Stomach (tissue), 8 donors: ENCODE measurements at regions not wholly inside any gene's neighbourhood (a gene's known extent, or its start where the extent isn't known, plus 50 kb on each side); places are given as distances from the start of the nearest gene placed in this dataset.
"Not testable (repeated sequence)": the region's sequence is repeated elsewhere in the genome, so short reads cannot be mapped to it uniquely, and the experiment has no call there.

Source experiments
- DNase-seq, 2 donors: peaks; one replicate each; pipeline versions ENCODE4 v3.0.0 to v3.0.0-alpha.2; 2013 to 2019
- H3K27ac ChIP-seq, 5 donors: fragments of 200-600 bp in 4 of 5; sonication (generic) in 4 of 5; one replicate each; pipeline ENCODE4 v1.5.1; 2013 to 2019; ENCODE audit warnings: mild to moderate bottlenecking in 1 of 5, moderate library complexity in 1 of 5
- H3K27me3 ChIP-seq, 3 donors: fragments of 200-600 bp; sonication (generic); one replicate each; pipeline ENCODE4 v1.5.1; 2017 to 2019; ENCODE audit warnings: mixed run types in 1 of 3
- H3K36me3 ChIP-seq, 4 donors: fragments of 200-600 bp; sonication (generic); 1 replicate in 3 of 4; 2 replicates in 1 of 4; pipeline ENCODE4 v1.5.1; 2016 to 2019
- H3K4me1 ChIP-seq, 4 donors: fragments of 200-600 bp; sonication (generic); one replicate each; pipeline ENCODE4 v1.5.1; 2016 to 2019
- H3K4me3 ChIP-seq, 4 donors: fragments of 200-600 bp; sonication (generic) in 3 of 4; one replicate each; pipeline ENCODE4 v1.5.1; 2016 to 2019; ENCODE audit warnings: mild to moderate bottlenecking in 1 of 4
- H3K9me3 ChIP-seq, 4 donors: fragments of 200-600 bp; sonication (generic); one replicate each; pipeline ENCODE4 v1.5.1; 2016 to 2019
- CTCF ChIP-seq, 7 experiments: fragments of 450-650 bp in 4 of 7; fragments of 200-600 bp in 3 of 7; sonication (generic) in 3 of 7; IDR thresholded peaks; one replicate each; pipeline ENCODE4 v1.5.1; 2016 to 2019; ENCODE audit warnings: antibody characterized with exemption in 7 of 7, control low read depth in 2 of 7, mild to moderate bottlenecking in 1 of 7
- EP300 ChIP-seq: sonication (generic); formaldehyde crosslinking; IDR thresholded peaks from one replicate; pipeline ENCODE4 v1.6.1; 2017; ENCODE audit warnings: antibody characterized with exemption
- POLR2A ChIP-seq, 4 donors: fragments of 450-650 bp; IDR thresholded peaks; one replicate each; pipeline ENCODE4 v1.6.1; 2016; ENCODE audit warnings: antibody characterized with exemption in 4 of 4, control low read depth in 2 of 4, mild to moderate bottlenecking in 1 of 4, moderate library complexity in 1 of 4
- POLR2AphosphoS5 ChIP-seq, 3 donors: sonication (generic); formaldehyde crosslinking; IDR thresholded peaks; one replicate each; pipeline ENCODE4 v1.6.1; 2016; ENCODE audit warnings: antibody characterized with exemption in 3 of 3
- WGBS, 5 donors: extraction: QIAGEN DNeasy Blood & Tissue Kit in 3 of 5; methylation state at CpG; one replicate each; pipeline versions ENCODE4 v1.1.5 to v1.1.7; 2013 to 2018; 5-methylcytosine and 5-hydroxymethylcytosine counted together
- intact Hi-C: fragments of 100-400 bp; cut with DNase I; formaldehyde crosslinking; loops from one replicate; pipeline ENCODE4 v1.15.1; 2023; ENCODE audit warnings: low total_unique reads
- donor health status: healthy with polysubstance abuse.
- donor health status: Bipolar disorder and iron deficiency.
- donor health status: healthy.

DNA sequence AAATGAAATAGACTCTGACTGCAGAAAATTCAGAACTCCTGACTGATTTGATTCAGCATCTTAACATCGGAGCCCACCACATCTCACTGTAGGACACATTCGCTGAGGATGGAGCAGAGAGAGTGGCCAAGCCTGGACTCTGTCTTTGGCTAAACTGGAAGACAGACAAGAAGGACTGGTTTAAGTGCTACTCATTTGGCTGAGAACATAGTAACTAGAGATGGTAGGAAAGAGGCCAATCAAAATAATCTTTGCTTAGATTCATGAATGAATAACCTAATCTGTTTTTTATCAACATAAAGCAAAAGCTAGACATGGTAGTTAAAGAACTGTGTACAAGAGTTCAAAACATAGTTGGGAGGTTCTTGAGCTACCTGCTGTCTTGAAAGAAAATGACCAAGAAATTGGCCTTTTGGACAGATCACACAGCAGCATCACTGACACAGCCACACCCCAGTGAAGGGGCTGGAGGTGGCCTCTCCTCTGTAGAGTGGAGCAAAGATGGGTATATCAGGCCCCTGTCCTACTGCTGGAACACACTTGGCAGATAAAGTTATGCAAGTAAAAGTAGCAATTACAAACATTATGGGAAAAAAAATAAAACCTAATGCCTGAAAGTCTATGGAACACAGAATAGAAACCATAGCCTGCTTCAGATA, 87.1 kb upstream of the NT5E start:
- intact Hi-C loops = no loop called here
- no peak overlapping the region for H3K4me3 ChIP-seq
- no peak overlapping the region for H3K27ac ChIP-seq
- no peaks in the 10 kb centered on the region for H3K9me3 ChIP-seq
- DNase-seq = no peak
- H3K27me3 ChIP-seq = no peaks in the 10 kb centered on the region
- WGBS, 5 donors = 86 to 93% (median 88%) methylated on average over 2 of the region's 2 CpGs
- H3K4me1 ChIP-seq = peaks cover 0 to 9% (median 2%) of the 10 kb centered on the region in 4 donors
- no peaks in the 10 kb centered on the region for H3K36me3 ChIP-seq
- TF ChIP-seq CTCF (IDR thresholded peaks at IDR 0.05) (no peak), POLR2AphosphoS5 (IDR thresholded peaks at IDR 0.05) (no peak), EP300 (no peak), POLR2A (IDR thresholded peaks at IDR 0.05) (no peak)

GRCh38 chr6:85361643-85362014, 88.3 kb upstream of the NT5E start:
- Histone ChIP-seq H3K27ac (peak overlapping the region in 1 of 5 donors; percentile 23), H3K4me1 (peaks cover 0 to 9% (median 2%) of the 10 kb centered on the region in 4 donors), H3K4me3 (no peak overlapping the region), H3K27me3 (no peaks in the 10 kb centered on the region), H3K9me3 (no peaks in the 10 kb centered on the region), H3K36me3 (no peaks in the 10 kb centered on the region)
- 93 to 100% (median 97%) methylated on average over 2 of the region's 2 CpGs for WGBS, 5 donors
- intact Hi-C loops = no loop called here
- no peak for DNase-seq
- TF ChIP-seq POLR2A (IDR thresholded peaks at IDR 0.05) = no peak
- TF ChIP-seq POLR2AphosphoS5 (IDR thresholded peaks at IDR 0.05) = no peak
- no peak for TF ChIP-seq CTCF (IDR thresholded peaks at IDR 0.05)
- TF ChIP-seq EP300 = no peak

- Histone ChIP-seq H3K9me3 (no peaks in the 10 kb centered on the region), H3K4me1 (peaks cover 0 to 9% (median 2%) of the 10 kb centered on the region in 4 donors), H3K4me3 (no peak overlapping the region), H3K36me3 (no peaks in the 10 kb centered on the region), H3K27ac (peak overlapping the region in 1 of 5 donors; percentile 23), H3K27me3 (no peaks in the 10 kb centered on the region)
- intact Hi-C loops = no loop called here
- TF ChIP-seq POLR2AphosphoS5 (IDR thresholded peaks at IDR 0.05) (peak in 1 of 3 donors; percentile 45), CTCF (IDR thresholded peaks at IDR 0.05) (no peak)
- 17 to 51% (median 36%) methylated on average over 1 of the region's 1 CpG for WGBS, 5 donors
- peak in 1 of 2 donors; percentile 32 for DNase-seq
These were observed 88.9 kb upstream of the NT5E start for GRCh38 chr6:85360794-85361642.

- no peaks in the 10 kb centered on the region for H3K9me3 ChIP-seq
- TF ChIP-seq EP300 (no peak), POLR2AphosphoS5 (IDR thresholded peaks at IDR 0.05) (no peak), POLR2A (IDR thresholded peaks at IDR 0.05) (no peak), CTCF (IDR thresholded peaks at IDR 0.05) (no peak)
- intact Hi-C loops = no loop called here
- H3K4me3 ChIP-seq = no peak overlapping the region
- no peaks in the 10 kb centered on the region for H3K27me3 ChIP-seq
- 0 to 38% (median 31%) methylated on average over 1 of the region's 1 CpG for WGBS, 5 donors
- no peak overlapping the region for H3K27ac ChIP-seq
- H3K4me1 ChIP-seq = peaks cover 0 to 20% (median 6%) of the 10 kb centered on the region in 4 donors
- no peaks in the 10 kb centered on the region for H3K36me3 ChIP-seq
- no peak for DNase-seq
These were observed 92.2 kb upstream of the NT5E start for GRCh38 chr6:85357651-85358050.

GRCh38 chr6:85356743-85357142, 93.1 kb upstream of the NT5E start:
- 92 to 96% (median 94%) methylated on average over 2 to 3 of the region's 3 CpGs for WGBS, 5 donors
- intact Hi-C loops = not testable (repeated sequence)

More at GRCh38 chr6:85356743-85357142, 93.1 kb upstream of the NT5E start:
- H3K36me3 ChIP-seq, H3K9me3 ChIP-seq, DNase-seq, H3K27me3 ChIP-seq, H3K27ac ChIP-seq, H3K4me3 ChIP-seq: not testable (repeated sequence)
- peaks cover 0 to 20% (median 6%) of the 10 kb centered on the region in 4 donors for H3K4me1 ChIP-seq
